Ectodermal cell (in vitro differentiated cells): ENCODE measurements at regions not wholly inside any gene's neighbourhood (a gene's known extent, or its start where the extent isn't known, plus 50 kb on each side); places are given as distances from the start of the nearest gene placed in this dataset.

Source experiments
- H3K27ac ChIP-seq: 2 replicates; pipeline ENCODE4 v1.7.0; 2013; ENCODE audit warnings: mild to moderate bottlenecking, low read depth, low read length; ENCODE audit not compliant: insufficient read depth, poor library complexity, severe bottlenecking
- H3K27me3 ChIP-seq: 2 replicates; pipeline ENCODE4 v1.7.0; 2013; ENCODE audit warnings: mild to moderate bottlenecking, low read length; ENCODE audit not compliant: insufficient read depth, control insufficient read depth, poor library complexity, severe bottlenecking
- H3K36me3 ChIP-seq: one replicate; pipeline ENCODE4 v1.7.0; 2013; ENCODE audit warnings: low read length; ENCODE audit not compliant: control insufficient read depth, insufficient read depth
- H3K4me1 ChIP-seq: one replicate; pipeline ENCODE4 v1.7.0; 2013; ENCODE audit warnings: low read length; ENCODE audit not compliant: control insufficient read depth, insufficient read depth
- H3K4me3 ChIP-seq: 2 replicates; pipeline ENCODE4 v1.7.0; 2013; ENCODE audit warnings: low read depth, low read length, control low read depth; ENCODE audit not compliant: insufficient read depth
- H3K9me3 ChIP-seq: 2 replicates; pipeline ENCODE4 v1.7.0; 2013; ENCODE audit warnings: mild to moderate bottlenecking, low read length, moderate library complexity; ENCODE audit not compliant: control insufficient read depth
- WGBS, 2 experiments: methylation state at CpG; one replicate each; pipeline ENCODE4 v1.1.7; 2013; ENCODE audit warnings: missing lambda C conversion rate in 2 of 2; 5-methylcytosine and 5-hydroxymethylcytosine counted together

DNA sequence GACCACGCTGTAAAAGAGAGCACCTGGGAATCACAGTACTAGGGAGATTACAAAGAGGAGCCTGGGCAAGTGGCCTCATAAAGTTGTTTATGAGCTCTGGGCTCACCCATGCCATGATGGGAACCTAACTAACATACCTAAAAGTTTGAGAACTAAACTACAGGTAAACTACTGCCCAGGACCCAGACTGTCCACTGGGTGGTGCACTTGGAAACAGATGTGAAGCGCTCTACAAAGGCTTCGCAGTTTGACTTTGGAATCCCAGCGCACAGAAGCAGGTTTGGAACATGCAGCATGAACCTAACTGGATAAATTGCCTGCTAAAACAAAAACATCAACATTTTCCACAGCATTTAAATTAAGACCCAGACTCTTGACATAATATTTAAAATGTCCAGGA is 418.6 kb downstream of the FAM181B start:
- H3K27ac ChIP-seq = no peak overlapping the region
- no peaks in the 10 kb centered on the region for H3K9me3 ChIP-seq
- H3K4me3 ChIP-seq = no peak overlapping the region
- no peaks in the 10 kb centered on the region for H3K27me3 ChIP-seq
- H3K4me1 ChIP-seq = no peaks in the 10 kb centered on the region
- WGBS, 2 experiments = 45 to 48% methylated on average over 4 of the region's 4 CpGs
- H3K36me3 ChIP-seq = no peaks in the 10 kb centered on the region

DNA sequence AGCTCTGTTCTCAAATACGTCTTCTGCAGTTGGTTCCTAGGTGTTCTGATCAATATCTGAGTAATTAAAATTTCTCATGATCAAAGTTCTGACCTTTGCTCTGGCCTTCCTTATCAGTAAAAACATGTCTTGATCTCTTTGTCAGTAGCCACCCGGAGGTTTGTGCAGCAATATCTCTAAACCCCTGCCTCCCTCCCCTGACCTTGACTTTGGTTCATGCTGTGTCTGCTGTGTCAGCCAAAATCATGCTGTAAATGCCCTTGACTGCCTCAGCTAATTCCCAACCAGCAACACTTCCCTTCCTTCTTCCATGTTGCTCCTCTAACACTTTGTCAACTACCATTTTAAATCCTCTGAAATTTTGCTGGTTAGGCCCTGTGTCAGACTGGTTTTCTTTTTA is 424.7 kb downstream of the FAM181B start:
- H3K36me3 ChIP-seq = no peaks in the 10 kb centered on the region
- no peak overlapping the region for H3K27ac ChIP-seq
- no peaks in the 10 kb centered on the region for H3K27me3 ChIP-seq
- H3K9me3 ChIP-seq = no peaks in the 10 kb centered on the region
- no peak overlapping the region for H3K4me3 ChIP-seq
- no peaks in the 10 kb centered on the region for H3K4me1 ChIP-seq
- 81 to 92% methylated on average over 2 of the region's 2 CpGs for WGBS, 2 experiments

DNA sequence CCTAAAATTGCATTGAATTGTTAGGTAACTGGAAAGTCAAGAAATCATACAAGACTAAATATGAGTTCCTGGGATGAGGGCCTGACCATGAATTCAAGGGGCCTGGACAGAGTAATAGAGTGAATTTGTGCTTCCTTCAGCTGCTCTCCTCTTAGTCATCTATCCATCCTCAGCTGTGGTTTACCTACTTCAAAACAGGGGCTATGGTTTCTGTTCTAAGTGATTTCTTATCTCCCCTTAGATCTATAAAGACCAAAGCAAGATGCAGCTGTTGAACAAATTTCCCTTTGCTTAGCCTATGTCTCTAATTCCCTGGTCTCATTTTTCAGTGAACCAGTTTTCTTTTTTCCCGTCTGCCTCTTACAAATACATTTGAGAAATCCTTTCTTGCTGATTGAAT is 428.5 kb downstream of the FAM181B start:
- H3K27me3 ChIP-seq = no peaks in the 10 kb centered on the region
- H3K27ac ChIP-seq = no peak overlapping the region
- 100% methylated on average over 1 of the region's 1 CpG for WGBS, 2 experiments
- H3K9me3 ChIP-seq = no peaks in the 10 kb centered on the region
- H3K4me3 ChIP-seq = no peak overlapping the region
- no peaks in the 10 kb centered on the region for H3K4me1 ChIP-seq
- no peaks in the 10 kb centered on the region for H3K36me3 ChIP-seq

DNA sequence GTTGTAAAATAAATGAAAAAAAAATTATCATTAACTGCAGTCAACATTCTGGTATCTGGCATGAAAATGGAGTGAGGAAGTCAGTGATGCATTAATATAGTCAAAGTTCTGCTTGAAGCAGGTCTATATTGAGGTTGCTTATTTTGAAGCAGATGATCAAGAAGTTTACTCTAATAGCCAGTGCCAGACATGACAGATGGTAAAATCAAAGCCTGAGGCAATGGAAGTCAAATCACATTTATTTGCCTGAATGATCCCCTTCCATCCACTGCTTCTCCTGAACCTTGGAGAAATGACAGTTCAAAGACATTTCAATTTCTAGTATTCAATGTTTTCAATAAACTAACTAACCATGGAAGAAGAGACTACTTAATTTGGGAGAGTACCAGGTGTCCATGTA is 430.0 kb downstream of the FAM181B start:
- H3K4me3 ChIP-seq = no peak overlapping the region
- no peaks in the 10 kb centered on the region for H3K27me3 ChIP-seq
- H3K27ac ChIP-seq = no peak overlapping the region
- no peaks in the 10 kb centered on the region for H3K4me1 ChIP-seq
- H3K36me3 ChIP-seq = no peaks in the 10 kb centered on the region
- no peaks in the 10 kb centered on the region for H3K9me3 ChIP-seq

DNA sequence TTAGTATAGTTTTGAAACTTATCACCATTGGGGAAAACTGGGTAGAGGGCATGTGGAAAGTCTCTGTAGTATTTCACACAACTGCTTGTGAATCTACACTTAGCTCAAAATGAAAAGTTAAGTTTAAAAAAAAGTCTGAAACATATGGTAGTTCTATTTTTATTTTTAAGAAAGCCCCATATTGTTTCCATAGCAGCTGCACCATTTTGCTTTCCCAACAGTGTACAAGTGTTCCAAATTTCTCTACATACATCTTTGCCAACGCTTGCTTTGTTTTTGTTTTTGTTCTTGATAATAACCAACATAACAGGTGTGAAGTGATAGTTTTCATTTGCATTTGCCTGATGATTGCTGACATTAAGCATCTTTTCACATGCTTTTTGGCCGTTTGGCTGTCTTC is 445.2 kb downstream of the FAM181B start:
- Histone ChIP-seq H3K27ac (no peak overlapping the region), H3K4me1 (no peaks in the 10 kb centered on the region), H3K36me3 (no peaks in the 10 kb centered on the region), H3K9me3 (no peaks in the 10 kb centered on the region), H3K27me3 (no peaks in the 10 kb centered on the region), H3K4me3 (no peak overlapping the region)
- 84% methylated on average over 2 of the region's 2 CpGs; no CpG with 5 or more reads in 1 of the 2 experiments for WGBS, 2 experiments

DNA sequence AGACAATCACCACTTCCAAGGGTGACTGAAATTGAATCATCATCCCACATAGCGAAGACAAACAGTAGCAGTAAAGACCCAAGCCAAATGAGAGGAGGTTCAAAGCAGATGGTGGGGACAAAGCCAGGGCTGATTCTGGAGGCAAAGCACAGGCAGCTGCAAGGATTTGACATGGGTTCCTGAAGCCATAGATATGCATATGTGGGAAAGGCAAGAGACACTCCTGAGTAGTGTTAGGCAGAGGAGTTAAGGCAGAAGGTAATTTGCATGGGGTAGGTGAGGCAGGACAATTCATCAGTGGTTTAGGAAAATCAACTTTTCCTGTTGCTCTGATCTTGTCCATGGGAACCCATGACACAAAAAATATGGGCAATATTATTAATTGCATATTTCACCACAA is 462.8 kb downstream of the FAM181B start:
- Histone ChIP-seq H3K36me3 (no peaks in the 10 kb centered on the region), H3K4me1 (no peaks in the 10 kb centered on the region), H3K27ac (no peak overlapping the region), H3K4me3 (no peak overlapping the region), H3K9me3 (no peaks in the 10 kb centered on the region), H3K27me3 (no peaks in the 10 kb centered on the region)
- WGBS, 2 experiments = 97 to 100% methylated on average over 1 of the region's 1 CpG

DNA sequence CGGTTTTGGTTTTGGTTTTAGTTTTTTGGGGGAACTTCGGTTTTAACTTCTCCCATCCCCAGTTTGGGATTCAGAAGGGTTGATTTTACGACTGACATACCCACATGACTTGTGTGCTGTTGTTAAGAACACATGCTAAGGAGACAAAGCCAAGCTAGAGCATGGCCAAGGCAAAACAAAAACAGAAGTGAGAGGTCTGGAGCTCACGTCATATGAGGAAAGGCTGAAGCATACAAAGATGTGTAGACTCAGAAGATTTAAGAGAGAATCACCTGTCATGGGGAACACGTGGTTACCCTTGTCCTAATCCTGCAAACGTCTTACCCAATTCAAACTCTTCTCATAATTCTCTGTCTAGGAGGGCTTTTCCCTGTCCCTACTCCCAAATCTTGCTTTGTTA is 465.0 kb downstream of the FAM181B start:
- 91 to 94% methylated on average over 6 of the region's 6 CpGs for WGBS, 2 experiments
- Histone ChIP-seq H3K4me1 (no peaks in the 10 kb centered on the region), H3K4me3 (no peak overlapping the region), H3K27me3 (no peaks in the 10 kb centered on the region), H3K27ac (no peak overlapping the region), H3K36me3 (no peaks in the 10 kb centered on the region), H3K9me3 (no peaks in the 10 kb centered on the region)

DNA sequence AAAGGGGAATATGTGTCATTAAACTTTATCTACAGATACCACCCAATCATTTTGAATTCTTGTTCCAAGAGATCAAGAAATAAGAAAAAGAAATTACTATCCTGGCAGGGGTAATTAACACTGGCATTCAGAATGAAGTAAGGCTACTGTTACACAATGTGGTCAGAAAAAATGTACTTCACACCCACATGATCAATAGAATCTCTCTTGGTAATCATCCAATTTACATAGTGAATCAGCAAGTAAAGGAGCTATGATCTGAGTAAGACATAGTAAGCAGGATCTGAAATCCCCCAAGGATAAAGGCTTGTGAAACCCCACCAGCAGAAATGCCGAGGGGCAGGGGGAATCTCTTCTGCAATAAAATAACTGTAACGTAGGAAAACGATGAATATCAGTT is 466.5 kb downstream of the FAM181B start:
- no peak overlapping the region for H3K27ac ChIP-seq
- no peaks in the 10 kb centered on the region for H3K4me1 ChIP-seq
- 96 to 100% methylated on average over 3 of the region's 3 CpGs for WGBS, 2 experiments
- no peak overlapping the region for H3K4me3 ChIP-seq
- H3K36me3 ChIP-seq = no peaks in the 10 kb centered on the region
- H3K27me3 ChIP-seq = no peaks in the 10 kb centered on the region
- H3K9me3 ChIP-seq = no peaks in the 10 kb centered on the region

DNA sequence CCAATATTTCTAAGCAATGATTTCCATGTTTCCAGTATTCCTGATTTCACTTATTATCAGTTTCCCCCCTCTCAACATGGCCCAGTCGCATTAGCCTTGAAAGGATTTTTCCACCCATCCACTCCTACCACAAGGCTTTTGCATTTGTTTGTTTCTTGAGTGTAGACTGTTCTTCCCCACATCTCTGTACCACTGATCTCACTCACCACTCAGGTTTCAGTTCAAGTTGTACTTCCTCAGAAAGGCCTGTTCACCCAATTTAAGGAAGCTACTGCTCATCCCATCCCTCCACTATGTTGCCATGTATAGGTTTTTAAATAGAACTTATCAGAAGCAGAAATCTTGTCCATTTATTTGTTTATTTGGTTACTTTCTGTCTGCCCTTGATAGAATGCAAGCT is 472.3 kb downstream of the FAM181B start:
- 94 to 100% methylated on average over 1 of the region's 1 CpG for WGBS, 2 experiments
- H3K4me3 ChIP-seq = no peak overlapping the region
- no peaks in the 10 kb centered on the region for H3K4me1 ChIP-seq
- no peaks in the 10 kb centered on the region for H3K9me3 ChIP-seq
- no peaks in the 10 kb centered on the region for H3K36me3 ChIP-seq
- no peaks in the 10 kb centered on the region for H3K27me3 ChIP-seq
- no peak overlapping the region for H3K27ac ChIP-seq

DNA sequence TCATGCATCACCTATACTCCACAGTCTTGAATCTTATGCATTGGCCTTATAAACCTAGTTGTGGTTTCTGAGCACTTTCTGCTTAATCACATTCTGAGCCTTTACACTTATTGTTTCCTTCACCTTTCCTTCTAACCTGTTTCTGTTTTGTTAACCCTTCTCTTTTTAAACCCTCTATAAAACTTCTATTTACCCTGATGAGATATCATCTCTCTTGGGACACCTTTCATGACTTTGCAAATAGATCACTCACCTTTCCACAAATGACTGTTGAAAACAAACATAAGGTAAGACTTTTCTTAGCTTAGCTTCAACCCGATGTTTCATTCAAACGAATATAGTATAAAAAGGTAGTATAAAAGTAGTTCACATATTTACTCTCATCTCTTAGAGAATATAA is 483.6 kb downstream of the FAM181B start:
- H3K4me1 ChIP-seq = no peaks in the 10 kb centered on the region
- no peak overlapping the region for H3K4me3 ChIP-seq
- no peak overlapping the region for H3K27ac ChIP-seq
- no peaks in the 10 kb centered on the region for H3K9me3 ChIP-seq
- no peaks in the 10 kb centered on the region for H3K36me3 ChIP-seq
- no CpG with 5 or more reads among the region's 2 CpGs for WGBS, 2 experiments
- H3K27me3 ChIP-seq = no peaks in the 10 kb centered on the region

DNA sequence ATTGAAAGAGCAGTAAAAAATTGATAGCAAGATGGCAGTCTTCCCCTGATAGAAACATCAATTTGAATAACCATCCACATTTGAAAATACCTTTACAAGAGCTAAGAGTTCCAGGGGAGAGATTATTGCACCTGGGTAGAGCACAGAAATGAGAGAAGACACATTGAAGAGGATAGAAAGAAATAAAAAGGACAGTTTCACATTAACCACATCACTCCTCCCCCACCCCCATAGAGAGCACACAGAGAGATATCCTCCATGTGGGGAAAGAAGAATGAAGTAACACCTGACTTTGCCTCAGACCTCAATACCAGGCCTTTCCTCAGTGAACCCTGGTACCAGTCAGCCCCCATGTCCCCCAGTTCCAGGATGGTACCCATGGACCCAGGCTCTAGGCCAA is 486.7 kb downstream of the FAM181B start:
- Histone ChIP-seq H3K9me3 (no peaks in the 10 kb centered on the region), H3K27me3 (no peaks in the 10 kb centered on the region), H3K27ac (no peak overlapping the region), H3K36me3 (no peaks in the 10 kb centered on the region), H3K4me3 (no peak overlapping the region), H3K4me1 (no peaks in the 10 kb centered on the region)
